ENCODE measurements at regions not wholly inside any gene's neighbourhood (a gene's known extent, or its start where the extent isn't known, plus 50 kb on each side); places are given as distances from the start of the nearest gene placed in this dataset.

- no peak for DNase-seq (ENCODE audit: low read depth)
Measured at GRCh38 chr5:61686491-61687257, 354.6 kb downstream of the ZSWIM6 start.

- DNase-seq (ENCODE audit: low read depth) = no peak
Measured at GRCh38 chr5:61687371-61687770, 355.3 kb downstream of the ZSWIM6 start.

- no peak for DNase-seq (ENCODE audit: low read depth)
Measured at GRCh38 chr5:61689153-61689846, 357.2 kb downstream of the ZSWIM6 start.

GRCh38 chr5:61697809-61698558, 365.9 kb downstream of the ZSWIM6 start:
- no peak for DNase-seq (ENCODE audit: low read depth)

DNA sequence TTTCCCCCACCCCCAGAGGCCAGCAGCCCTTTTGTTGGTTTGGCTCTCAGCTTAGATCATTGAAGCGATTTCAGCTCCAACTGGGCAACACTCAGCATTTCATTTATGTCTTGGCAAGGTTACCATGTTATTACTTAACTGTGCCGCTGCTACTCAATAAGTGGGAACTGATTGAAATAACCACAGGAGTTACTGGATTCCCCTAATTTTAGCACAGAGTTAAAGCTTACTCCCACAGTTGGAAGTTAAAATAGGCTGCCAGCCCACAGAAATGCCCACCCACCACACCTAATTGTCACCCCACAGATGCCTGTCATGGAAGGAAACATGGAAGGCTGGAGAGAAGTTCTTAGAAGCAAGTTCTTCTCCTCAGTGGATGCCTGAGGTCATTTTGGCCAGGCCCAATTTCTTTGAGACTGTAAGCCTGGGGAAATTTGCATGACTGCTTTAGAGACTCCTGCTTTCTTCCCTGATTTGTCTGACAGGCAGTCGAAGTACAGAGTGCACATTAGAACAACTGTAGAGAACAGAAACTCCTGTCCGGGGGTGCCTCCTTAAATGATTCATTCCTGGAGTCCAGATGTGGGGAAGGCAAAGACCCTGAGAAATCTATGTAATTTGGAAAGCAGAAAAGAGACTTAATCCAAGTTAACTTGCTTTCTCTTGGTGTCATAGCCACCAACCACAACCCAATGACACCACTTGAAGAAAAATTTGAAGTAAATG, 370.0 kb downstream of the ZSWIM6 start:
- no peak for DNase-seq (ENCODE audit: low read depth)

GRCh38 chr5:61702784-61703183, 370.7 kb downstream of the ZSWIM6 start:
- DNase-seq (ENCODE audit: low read depth) = no peak

DNA sequence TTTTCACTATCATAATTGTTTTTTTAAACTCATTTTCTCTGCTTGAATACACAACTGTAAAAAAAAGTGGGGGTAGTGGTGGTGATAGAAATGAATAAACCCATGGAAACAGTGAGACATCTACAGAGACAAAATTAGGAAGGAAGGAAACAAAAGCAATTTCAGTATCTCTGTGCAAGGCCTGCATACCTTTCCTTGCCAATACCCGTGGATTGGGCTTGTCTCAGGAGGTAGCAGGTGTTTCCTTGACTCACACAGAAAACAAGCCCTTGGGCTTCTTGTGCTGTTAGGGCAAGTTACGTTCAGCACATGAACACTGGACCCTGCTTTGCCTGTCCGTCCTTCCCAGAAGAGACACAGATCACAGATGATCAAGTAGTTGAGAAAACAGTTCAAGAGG, 372.2 kb downstream of the ZSWIM6 start:
- no peak for DNase-seq (ENCODE audit: low read depth)

DNA sequence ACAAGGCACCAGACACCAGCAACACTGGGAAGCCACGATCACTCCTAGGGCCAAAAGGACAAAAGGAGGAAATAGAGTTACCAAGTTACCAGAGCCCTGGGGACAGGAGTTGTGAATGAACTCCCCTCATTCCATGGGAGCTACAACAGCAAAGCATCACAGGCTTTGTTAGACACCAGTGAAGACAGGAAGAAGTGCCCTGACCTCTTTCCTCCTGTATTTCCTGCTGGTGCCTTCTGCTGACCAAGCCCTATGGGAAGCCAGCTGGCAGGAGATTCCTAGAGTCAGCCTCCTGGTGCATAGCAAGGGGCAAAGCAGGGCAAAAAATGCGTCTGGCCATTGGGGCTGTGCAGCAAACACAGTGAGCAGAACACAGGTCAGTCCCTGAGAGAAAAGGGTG, 374.7 kb downstream of the ZSWIM6 start:
- no peak for DNase-seq (ENCODE audit: low read depth)

- no peak for DNase-seq (ENCODE audit: low read depth)
Measured at GRCh38 chr5:61719124-61719523, 387.1 kb downstream of the ZSWIM6 start.

GRCh38 chr5:61720829-61721228, 388.8 kb downstream of the ZSWIM6 start:
- DNase-seq (ENCODE audit: low read depth) = no peak

DNA sequence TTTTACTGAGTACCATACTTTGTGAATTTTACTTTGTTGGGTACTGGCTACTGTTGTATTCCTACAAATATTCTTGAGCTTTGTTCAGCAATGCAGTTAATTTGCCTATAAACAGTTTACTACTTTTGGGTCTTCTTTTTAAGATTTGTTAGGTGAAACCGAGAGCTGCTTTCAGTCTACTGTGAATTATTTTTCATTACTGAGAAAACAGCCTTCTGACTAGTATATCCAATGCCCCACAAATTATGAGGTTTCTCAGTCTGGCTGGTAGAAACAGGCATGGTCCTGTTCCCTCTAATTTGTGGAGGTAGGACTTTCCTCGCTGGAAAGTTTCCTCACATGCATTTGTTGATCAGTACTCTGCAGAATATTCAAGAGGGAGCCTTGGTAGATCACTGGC, 392.0 kb downstream of the ZSWIM6 start:
- no peak for DNase-seq (ENCODE audit: low read depth)

DNA sequence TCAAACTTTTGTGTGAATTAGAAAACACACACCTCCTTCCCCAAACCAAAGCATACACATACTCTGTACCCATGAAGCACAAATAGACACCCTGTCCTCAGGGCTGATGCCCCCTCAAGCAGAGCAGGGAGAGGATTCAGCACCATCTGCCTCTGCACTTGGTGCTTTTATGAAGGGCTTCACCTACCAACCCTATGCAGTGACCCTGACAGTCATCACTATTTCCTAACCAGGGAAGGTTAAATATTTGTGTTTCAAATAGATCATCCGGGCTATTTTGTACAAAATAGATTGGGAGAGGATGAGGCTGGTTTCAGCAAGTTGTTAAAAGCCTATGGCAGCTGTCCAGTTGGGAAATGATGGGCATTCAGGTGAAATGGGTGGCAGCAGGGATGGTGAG, 396.2 kb downstream of the ZSWIM6 start:
- no peak for DNase-seq (ENCODE audit: low read depth)

- no peak for DNase-seq (ENCODE audit: low read depth)
Measured at GRCh38 chr5:61730866-61731265, 398.8 kb downstream of the ZSWIM6 start.

DNA sequence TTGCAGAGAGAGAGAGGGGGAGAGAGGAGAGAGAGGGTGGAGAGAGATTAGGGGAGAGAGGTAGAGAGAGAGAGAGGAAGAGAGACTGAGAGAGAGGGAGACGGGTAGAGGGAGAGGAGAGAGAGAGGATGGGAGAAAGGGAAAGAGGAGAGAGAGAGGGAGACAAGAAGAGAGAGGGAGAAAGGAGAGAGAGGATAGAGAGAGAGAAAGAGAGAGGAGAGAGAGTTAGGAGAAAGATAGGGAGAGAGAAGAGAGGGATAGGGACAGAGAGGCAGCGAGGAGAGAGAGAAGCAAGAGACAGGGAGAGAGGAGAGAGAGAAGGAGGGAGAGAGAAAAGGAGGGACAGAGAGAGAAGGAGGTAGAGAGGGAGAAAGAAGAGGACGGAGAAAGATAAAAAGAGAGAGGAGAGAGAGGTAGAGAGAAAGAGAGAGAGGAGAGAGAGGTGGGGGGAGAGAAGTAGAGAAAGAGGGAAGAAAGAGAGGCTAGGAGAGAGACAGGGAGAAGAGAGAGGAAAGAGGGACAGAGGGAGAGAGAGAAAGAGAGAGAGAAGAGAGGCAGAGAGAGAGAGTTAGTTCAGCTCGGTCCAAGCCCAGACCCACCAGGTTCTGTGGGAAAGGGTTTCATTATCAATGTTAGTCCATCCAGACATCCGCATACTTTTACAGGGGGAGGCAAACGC, 399.3 kb downstream of the ZSWIM6 start:
- no peak for DNase-seq (ENCODE audit: low read depth)

- DNase-seq (ENCODE audit: low read depth) = no peak
Measured at GRCh38 chr5:61731946-61732314, 399.9 kb downstream of the ZSWIM6 start.

DNA sequence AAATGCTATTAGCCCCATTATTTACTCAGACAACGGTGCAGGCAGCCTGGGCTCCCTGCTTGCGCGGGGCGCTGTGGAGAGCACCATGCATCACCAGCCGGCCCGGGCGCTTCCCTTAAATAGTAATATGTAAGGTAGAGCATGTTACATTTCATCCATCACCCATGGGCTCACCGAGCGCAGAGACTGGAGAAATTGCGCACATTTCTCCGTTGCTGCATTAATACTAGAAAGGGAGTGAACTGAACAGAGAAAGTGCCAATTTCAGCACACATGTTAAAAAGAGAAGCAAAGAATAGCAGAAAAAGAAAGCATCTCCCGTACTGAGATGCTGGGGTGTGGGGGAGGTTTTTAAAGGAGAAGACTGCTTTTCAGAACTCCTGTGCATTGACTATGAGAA, 400.3 kb downstream of the ZSWIM6 start:
- DNase-seq (ENCODE audit: low read depth) = no peak

GRCh38 chr5:61732796-61733195, 400.7 kb downstream of the ZSWIM6 start:
- DNase-seq (ENCODE audit: low read depth) = no peak

DNA sequence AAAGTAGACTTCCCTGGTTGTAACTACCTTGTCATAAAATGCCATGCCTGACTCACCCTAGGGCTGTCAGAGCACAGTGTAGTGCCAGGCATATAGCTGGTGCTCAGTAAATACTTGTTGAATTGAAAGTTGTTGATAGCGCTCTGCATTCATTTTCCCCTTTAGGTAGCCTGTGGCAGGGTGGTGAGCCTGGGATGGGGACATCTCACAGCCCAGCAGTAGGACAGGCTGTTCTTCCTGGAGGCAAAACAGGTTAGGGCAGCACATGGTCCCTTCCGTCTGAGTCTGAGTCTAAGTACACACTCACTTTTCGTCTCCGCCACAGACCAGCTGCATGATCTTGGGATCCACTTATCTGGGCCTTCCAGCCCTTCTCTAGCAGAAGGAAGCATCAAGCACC, 401.9 kb downstream of the ZSWIM6 start:
- no peak for DNase-seq (ENCODE audit: low read depth)

DNA sequence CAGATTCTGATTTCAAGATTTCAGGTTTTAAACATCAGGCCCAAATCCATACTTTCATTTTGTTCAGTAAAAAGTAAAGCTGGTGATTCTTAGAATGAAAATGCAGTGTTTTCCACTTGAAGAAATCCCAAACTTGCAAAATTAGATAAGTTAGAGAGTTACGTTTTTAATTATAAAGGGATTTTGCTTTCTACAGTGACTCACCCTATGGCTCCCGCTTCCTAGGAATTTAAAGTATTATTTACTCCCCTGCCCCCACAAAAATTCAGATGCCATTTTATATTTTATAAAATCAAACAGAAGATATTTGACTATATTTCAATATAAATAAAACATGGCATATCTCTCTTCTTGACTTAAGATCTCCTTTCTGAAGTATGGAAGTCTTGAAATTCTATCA, 402.9 kb downstream of the ZSWIM6 start:
- no peak for DNase-seq (ENCODE audit: low read depth)

- no peak for DNase-seq (ENCODE audit: low read depth)
Measured at GRCh38 chr5:61735531-61735930, 403.5 kb downstream of the ZSWIM6 start.

DNA sequence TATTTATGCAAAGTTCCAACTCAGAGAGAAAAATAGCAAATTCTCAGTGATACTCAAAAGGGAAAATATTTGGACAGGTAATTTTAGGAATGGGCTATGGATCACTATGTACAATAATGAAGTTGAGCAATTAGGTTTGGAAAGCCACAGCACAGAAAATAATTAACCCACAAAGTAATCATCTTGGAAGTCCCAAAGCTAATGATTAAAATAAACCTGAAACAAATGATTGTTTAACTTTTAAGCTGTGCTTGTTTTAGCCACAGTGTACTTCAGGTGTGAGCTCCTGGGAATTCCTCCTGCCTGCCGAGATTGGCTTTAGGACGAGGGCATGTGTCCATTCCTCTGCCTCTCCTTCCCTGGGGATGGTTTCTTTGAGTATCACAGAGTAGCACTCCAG, 403.9 kb downstream of the ZSWIM6 start:
- DNase-seq (ENCODE audit: low read depth) = no peak

Data from ELR (cell line).